Lower leg skin (tissue), 3 donors: ENCODE measurements at regions not wholly inside any gene's neighbourhood (a gene's known extent, or its start where the extent isn't known, plus 50 kb on each side); places are given as distances from the start of the nearest gene placed in this dataset.

Experiments
- CTCF ChIP-seq, 3 donors: fragments of 450-650 bp; IDR thresholded peaks; one replicate each; pipeline ENCODE4 v1.5.1; 2016; ENCODE audit warnings: antibody characterized with exemption in 3 of 3, mild to moderate bottlenecking in 3 of 3, moderate library complexity in 2 of 3
- POLR2A ChIP-seq, 2 donors: fragments of 450-650 bp; IDR thresholded peaks; one replicate each; pipeline ENCODE4 v1.6.1; 2016 to 2017; ENCODE audit warnings: antibody characterized with exemption in 2 of 2, mild to moderate bottlenecking in 1 of 2, moderate library complexity in 1 of 2

GRCh38 chr18:51437280-51438271 lies 240.1 kb upstream of the MEX3C start:
- TF ChIP-seq CTCF (IDR thresholded peaks at IDR 0.05) (no peak), POLR2A (IDR thresholded peaks at IDR 0.05) (no peak)
